H4 (cell line): ENCODE measurements at regions not wholly inside any gene's neighbourhood (a gene's known extent, or its start where the extent isn't known, plus 50 kb on each side); places are given as distances from the start of the nearest gene placed in this dataset.
A peak's percentile ranks its signal among the peaks of the same experiment; 100 is the strongest.

Experiments used
- DNase-seq: peaks from one replicate; pipeline ENCODE4 v3.0.0-alpha.2; 2015; ENCODE audit warnings: low spot score

GRCh38 chr5:89930591-89931392 lies 478.8 kb downstream of the CETN3 start:
- peak; percentile 60 for DNase-seq

DNA sequence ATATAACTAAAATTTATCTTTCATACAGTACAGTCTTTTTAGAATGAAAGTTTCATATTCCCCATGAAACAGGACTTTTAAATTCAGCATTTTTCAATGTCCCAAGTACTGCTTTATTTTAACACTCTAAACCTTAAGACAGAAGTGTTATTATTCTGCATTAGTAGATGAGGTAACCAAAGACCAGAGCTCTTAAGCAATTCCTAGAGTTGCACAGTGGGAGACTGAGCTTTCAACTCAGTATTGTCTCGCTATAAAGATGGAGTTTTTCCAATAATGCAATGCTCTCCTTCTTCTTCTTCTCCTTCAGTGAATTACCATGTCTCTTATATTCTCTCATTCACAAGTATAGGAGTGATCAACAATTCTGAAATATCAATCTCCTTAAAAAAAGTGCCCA lies 479.7 kb downstream of the CETN3 start:
- no peak for DNase-seq

DNA sequence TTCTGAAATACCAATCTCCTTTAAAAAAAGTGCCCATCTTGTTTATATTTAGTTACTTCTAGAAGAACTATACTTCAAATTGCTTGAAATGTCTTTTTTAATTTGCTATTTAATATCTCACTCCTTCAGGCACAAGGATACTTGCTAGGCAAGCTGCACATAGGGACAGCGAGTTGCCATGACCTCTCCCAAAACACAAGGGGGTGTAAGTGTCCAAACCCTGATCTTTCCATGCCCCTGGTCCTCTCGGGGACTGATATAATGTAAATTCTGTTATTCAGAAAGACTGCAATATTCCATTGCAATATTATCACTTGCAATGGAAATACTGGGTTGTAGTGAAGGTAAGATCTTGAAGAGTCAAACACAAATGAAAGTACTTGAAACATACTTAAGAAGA lies 480.4 kb downstream of the CETN3 start:
- DNase-seq = no peak

DNA sequence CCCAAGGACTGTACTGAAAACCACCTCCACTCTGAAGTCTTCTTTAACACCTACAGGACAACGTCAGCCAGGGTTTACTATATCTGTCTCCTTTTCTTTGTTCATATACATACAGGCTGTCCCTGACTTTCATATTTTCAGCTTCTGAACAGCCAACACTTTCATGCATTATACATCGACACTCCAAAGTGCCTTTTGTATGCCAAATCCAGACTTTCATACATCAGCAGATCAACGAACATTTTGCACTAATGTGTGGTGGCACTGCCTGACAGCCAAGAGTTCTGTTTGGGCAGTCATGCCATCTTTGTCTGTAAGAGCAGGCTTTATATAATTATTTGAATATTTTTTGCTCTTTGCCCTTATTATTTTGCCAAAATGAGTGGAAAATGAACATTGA lies 487.4 kb downstream of the CETN3 start:
- no peak for DNase-seq

DNA sequence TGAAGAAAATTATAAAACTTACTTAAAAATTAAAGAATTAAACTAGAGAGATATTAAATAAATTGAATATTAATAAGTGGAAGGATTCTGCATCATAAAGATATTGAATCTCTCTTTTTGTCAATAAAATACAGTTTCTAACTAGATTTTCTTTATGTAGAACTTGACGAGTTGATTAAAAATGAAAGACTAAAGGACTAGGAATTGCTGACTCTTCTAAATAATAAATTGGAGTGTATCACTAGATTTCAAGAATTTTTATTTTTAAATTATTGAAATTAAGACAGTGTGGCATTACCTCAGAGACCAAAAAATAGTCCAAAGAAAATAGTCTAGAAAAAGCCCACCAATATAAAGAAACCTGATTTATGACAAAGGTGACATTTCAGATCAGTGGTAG lies 492.4 kb downstream of the CETN3 start:
- no peak for DNase-seq

DNA sequence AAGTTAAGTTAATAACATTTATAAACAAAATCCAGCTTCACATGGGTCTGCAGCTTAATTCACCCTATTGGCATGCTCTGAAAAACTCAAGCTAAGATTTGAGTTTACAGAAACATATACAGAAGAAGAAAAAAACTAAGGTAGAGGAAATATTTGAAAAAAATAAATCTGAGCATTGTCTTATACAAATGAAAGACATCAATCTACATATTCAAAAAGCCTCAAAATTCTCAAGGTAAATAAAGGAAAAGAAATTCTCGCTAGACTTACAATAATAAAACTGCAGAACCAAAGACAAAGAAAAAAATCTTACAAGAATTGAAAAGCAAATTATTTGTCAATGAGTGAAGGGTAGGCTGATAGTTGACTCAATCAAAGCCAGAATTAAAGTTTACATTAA lies 493.4 kb downstream of the CETN3 start:
- DNase-seq = no peak

DNA sequence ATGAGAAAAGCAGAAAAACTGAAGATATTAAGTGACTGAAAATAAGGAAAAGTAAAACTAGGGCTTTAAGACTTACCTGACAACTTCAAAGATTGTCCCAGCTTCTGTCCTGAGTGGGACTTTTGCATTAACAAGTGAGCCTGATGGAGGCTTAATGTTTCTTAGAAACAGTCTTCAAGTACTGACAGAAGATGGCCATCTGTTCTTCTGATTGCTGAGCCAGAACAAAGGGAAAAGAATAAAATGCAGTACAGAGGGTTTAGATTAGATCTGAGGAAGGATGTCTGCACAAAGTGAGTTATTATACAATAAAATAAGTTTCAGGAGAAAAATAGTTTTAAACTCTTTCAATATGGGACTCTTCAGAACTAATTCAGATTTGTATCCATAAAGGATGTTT lies 500.7 kb downstream of the CETN3 start:
- no peak for DNase-seq

DNA sequence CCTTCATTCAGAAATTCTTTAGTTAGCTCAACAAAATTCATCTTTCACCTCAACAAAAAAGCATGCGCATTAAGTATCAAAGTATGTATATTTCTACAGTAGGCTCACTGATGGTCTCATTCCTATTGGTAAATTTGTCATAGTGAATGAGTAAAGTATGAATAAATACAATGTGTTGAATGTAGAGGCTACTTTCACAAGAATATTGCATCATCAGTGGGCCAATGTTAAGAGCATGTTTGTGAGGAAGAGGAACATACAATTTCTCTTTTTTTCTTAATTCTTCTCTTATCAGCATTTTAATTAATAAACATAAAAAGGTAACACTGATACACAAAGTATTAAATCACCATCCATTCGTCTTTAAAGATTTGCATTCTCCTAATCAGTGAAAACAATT lies 505.1 kb downstream of the CETN3 start:
- DNase-seq = no peak

GRCh38 chr5:89901983-89902382 lies 507.6 kb downstream of the CETN3 start:
- DNase-seq = peak; percentile 48

- no peak for DNase-seq
These were observed 508.2 kb downstream of the CETN3 start for GRCh38 chr5:89901346-89901745.

GRCh38 chr5:89900346-89900745 lies 509.2 kb downstream of the CETN3 start:
- no peak for DNase-seq

DNA sequence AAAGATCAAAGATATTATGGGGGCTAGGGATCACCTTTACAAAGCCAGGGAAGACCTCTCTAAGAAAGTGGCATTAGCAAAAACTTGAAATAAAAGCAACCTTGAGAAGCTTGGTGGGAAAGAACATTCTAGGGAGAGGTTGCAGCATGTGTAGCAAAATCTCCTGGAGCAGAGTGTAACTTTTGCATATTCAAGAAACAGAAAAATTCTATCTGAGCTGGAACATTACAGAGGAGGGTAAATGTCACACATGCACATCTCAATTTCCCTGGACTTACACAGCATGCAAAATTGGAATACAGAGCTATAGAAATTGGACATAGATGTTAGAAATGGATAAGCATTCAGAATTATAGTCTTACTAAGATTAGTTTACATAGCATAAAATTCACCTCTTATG lies 510.0 kb downstream of the CETN3 start:
- DNase-seq = no peak

DNA sequence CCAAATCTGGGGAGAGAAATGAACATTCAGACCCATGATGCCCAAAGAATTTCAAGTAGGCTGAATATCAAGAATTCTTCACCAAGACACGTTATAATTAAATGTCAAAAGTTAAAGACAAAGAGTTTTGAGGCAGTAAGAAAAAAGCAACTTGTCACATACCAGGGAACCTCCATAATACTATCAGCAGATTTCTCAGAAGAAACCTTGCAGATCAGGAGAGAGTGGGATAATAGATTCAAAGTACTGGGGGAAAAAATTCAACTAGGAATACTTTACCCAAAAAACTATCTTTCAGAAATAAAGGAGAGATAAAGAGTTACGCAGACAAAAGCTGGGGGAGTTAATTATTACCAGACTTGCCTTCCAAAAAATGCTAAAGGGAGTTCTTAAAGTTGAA lies 516.0 kb downstream of the CETN3 start:
- DNase-seq = no peak

GRCh38 chr5:89885670-89886069 lies 523.9 kb downstream of the CETN3 start:
- no peak for DNase-seq

DNA sequence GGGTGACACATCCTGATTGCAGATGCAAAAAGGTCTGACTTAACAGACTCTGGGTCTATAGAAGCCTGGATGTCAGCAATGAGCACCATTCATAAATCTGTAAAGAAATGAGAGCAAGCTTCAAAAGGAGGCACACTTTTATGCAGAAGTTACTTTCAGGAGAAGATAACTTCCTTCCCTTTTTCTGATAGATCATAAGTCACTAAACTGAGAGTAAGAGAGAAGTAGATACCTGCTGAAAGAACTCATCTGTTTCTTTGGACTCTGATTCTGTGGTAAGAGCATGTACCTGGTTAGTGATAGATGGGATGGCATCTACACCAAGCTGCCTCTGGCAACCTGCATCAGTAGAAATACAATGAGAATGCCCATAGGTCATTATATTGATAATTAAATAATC lies 525.6 kb downstream of the CETN3 start:
- no peak for DNase-seq

DNA sequence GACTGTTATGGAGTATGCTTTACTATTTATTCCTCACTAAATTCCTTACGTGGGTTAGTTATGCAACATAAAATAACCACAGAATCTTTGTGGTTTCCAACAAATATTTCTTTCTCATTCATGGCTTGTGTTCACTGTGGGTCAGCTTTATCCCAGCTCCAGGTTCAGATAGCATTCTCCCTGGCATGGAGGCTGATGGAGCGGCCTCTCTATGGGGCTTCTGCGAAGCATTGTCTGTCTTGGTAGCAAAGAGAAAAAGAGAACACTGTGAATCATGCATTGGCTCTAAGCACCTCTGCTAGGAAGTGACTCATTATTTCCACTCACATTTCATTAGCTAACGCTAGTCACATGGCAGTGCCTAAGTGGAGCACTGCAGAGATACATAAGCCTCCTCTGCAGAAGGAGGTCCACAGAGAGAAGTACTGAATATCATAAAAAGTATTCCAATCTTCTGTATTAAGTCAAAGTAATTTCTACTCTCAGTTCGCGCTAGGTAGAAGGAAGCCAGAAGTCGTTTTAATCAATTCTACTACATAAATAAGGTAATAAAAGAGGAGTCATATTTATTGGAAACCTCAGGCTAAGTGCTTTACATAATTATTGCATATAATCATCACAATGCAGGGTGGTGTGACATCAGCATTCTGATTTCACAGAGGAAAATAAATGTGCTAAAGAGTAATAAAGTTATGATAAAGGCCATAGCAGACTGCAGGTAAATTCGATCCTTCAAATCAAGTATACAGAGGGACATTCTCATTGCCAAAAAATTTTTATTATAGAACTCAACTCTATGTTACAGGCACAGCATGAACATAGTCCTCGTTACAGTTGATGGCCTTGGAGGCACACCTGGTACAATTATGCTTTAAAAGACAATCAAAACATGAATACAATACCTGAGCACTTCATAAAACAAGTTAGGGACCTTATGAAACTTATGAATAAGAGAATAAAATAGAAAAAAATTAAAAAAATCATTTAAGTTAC lies 531.1 kb downstream of the CETN3 start:
- DNase-seq = peak; percentile 96

DNA sequence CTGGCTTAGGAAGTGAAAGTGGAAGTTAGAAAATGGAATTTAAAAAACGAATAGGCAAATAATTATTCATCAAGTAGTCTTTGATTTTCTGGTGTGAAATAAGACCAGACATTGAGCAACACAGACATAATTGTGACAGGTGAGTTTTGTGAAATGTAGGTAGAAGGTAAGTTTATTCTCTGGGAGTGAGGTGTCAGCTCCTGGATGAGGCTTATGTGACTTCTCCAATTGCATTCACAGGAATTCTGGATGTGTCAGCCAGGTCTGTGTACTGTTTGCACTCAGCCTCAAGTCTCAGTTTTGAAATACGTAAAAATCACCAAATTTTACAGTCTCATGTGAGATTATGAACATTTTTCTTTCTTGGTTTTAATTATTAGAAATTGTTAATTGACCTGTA lies 537.6 kb downstream of the CETN3 start:
- no peak for DNase-seq

- DNase-seq = no peak
These were observed 540.2 kb downstream of the CETN3 start for GRCh38 chr5:89869346-89869745.

DNA sequence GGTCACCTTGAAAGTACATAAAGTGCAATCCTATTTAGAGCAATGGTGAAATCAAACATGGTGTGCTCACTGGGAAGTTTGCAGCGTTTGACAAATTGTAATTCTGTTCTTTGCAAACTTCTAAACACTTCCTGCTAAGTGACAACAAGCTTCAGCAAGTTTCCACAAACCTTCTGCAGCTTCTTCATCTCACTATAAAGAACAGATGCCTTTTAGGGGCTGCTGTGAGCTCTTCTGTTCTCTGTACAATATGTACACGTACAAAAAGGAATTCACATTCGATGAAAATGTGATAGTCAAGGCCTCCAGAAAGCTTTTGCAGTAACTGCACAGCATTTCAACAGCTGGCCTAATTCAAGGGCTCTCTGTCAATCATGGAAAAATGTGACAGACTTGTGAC lies 543.1 kb downstream of the CETN3 start:
- no peak for DNase-seq

GRCh38 chr5:89864941-89865340 lies 544.6 kb downstream of the CETN3 start:
- no peak for DNase-seq

DNA sequence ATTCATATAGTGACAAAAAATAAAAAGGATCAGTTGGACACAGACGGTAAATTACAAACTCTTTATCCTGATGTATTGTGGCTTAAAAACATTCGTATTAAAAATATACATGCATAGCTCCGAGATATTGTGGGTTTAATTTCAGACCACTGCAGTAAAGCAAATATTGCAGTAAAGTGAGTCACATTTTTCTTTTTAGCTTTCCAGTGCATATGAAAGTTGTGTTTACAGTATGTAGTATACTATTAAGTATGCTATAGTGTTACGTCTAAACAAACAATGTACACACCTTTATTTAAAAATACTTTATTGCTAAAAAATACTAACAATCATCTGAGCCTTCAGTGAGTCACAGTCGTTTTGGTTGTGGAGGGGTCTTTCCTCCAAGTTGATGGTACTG lies 551.8 kb downstream of the CETN3 start:
- DNase-seq = no peak

GRCh38 chr5:89855417-89855816 lies 554.1 kb downstream of the CETN3 start:
- DNase-seq = no peak

GRCh38 chr5:89851911-89852310 lies 557.6 kb downstream of the CETN3 start:
- no peak for DNase-seq
